GM12878 (cell line): ENCODE measurements at regions not wholly inside any gene's neighbourhood (a gene's known extent, or its start where the extent isn't known, plus 50 kb on each side); places are given as distances from the start of the nearest gene placed in this dataset.

ENCODE experiments used
- ATAC-seq: fragments of 200-7000 bp; cut with Tn5 transposase; 3 replicates; pipeline ENCODE4 v1.9.1; 2020; ENCODE audit warnings: mild to moderate bottlenecking, moderate library complexity
- BruUV-seq: library from RNA; stranded (reverse); fragments of 400-500 nt; replicated peaks from 2 replicates; lab custom pipeline; 2021; lab: Mats Ljungman, UMichigan
- CTCF ChIA-PET: fragments of 300-600 bp; sonication (Branson Sonifier 250); formaldehyde crosslinking; extraction: SDS; loops from one replicate; lab custom pipeline; 2021; ENCODE audit warnings: inconsistent platforms; lab: Yijun Ruan, JAX
- POLR2A ChIA-PET: fragments of 350-600 bp; formaldehyde crosslinking; extraction: SDS; loops from one replicate; lab custom pipeline; 2021; ENCODE audit warnings: inconsistent platforms; lab: Charles Lee
- RAD21 ChIA-PET: fragments of 300-600 bp; sonication (Branson Sonifier 250); formaldehyde crosslinking; loops from one replicate; lab custom pipeline; 2023; ENCODE audit warnings: antibody characterized with exemption; ENCODE audit not compliant: unreplicated experiment; lab: Charles Lee
- SMC1A ChIA-PET: fragments of 300-600 bp; sonication (Branson Sonifier 250); formaldehyde crosslinking; loops from one replicate; lab custom pipeline; 2023; ENCODE audit not compliant: unreplicated experiment, uncharacterized antibody; lab: Charles Lee
- DNase-seq: peaks from one replicate; pipeline ENCODE4 v3.0.0-alpha.2; 2011; ENCODE audit warnings: low read depth, low spot score
- FAIRE-seq: peaks from 3 replicates; lab custom pipeline; 2011; peaks lifted over from hg19 to GRCh38; lab: Jason Lieb, UNC
- H2AFZ ChIP-seq: 2 replicates; pipeline ENCODE4 v1.6.0; 2011; ENCODE audit warnings: low read depth, low read length, control low read depth; ENCODE audit not compliant: control insufficient read depth
- H3K27ac ChIP-seq: 2 replicates; pipeline ENCODE4 v1.5.1; 2011; ENCODE audit warnings: control low read depth; ENCODE audit not compliant: control insufficient read depth, insufficient read depth
- H3K27me3 ChIP-seq, 2 experiments: replicated peaks in 1 of 2; 2 replicates each; pipeline versions ENCODE4 v1.6.0 to v1.6.1; 2011; ENCODE audit warnings: low read length in 1 of 2; ENCODE audit not compliant: control insufficient read depth in 2 of 2, insufficient read depth in 2 of 2
- H3K36me3 ChIP-seq, 2 experiments: 2 replicates each; pipeline ENCODE4 v1.5.1; 2011; ENCODE audit warnings: low read length in 1 of 2; ENCODE audit not compliant: control insufficient read depth in 2 of 2, insufficient read depth in 2 of 2
- H3K4me1 ChIP-seq: 2 replicates; pipeline ENCODE4 v1.6.1; 2011; ENCODE audit warnings: mild to moderate bottlenecking, low read length, moderate library complexity, mixed read lengths; ENCODE audit not compliant: control insufficient read depth, insufficient read depth
- H3K4me2 ChIP-seq: 2 replicates; pipeline ENCODE4 v1.6.0; 2011; ENCODE audit warnings: control low read depth; ENCODE audit not compliant: control insufficient read depth, insufficient read depth
- H3K4me3 ChIP-seq: fragments of 200-600 bp; sonication (generic); 2 replicates; pipeline ENCODE4 v1.5.1; 2016
- H3K79me2 ChIP-seq: 2 replicates; pipeline ENCODE4 v1.6.0; 2011; ENCODE audit warnings: low read length; ENCODE audit not compliant: control insufficient read depth, insufficient read depth
- H3K9ac ChIP-seq: 2 replicates; pipeline ENCODE4 v1.8.0; 2011; ENCODE audit warnings: low read length, control low read depth, mixed read lengths; ENCODE audit not compliant: control insufficient read depth, insufficient read depth
- H3K9me3 ChIP-seq: replicated peaks from 3 replicates; pipeline ENCODE4 v1.5.1; 2011; ENCODE audit warnings: mild to moderate bottlenecking, low read length; ENCODE audit not compliant: control insufficient read depth, insufficient read depth
- H4K20me1 ChIP-seq: 2 replicates; pipeline ENCODE4 v1.6.0; 2011; ENCODE audit not compliant: control insufficient read depth, insufficient read depth
- ATF7 ChIP-seq: fragments of 450-650 bp; IDR thresholded peaks from 2 replicates; pipeline ENCODE4 v1.6.1; 2016; ENCODE audit warnings: low read depth, mild to moderate bottlenecking
- CBFB ChIP-seq: IDR thresholded peaks from 2 replicates; pipeline ENCODE4 v1.6.1; 2016; ENCODE audit warnings: antibody characterized with exemption, low read depth
- GABPA ChIP-seq: IDR thresholded peaks from 2 replicates; pipeline ENCODE4 v1.6.1; 2014; ENCODE audit warnings: antibody characterized with exemption, low read depth, mild to moderate bottlenecking, inconsistent platforms
- IRF4 ChIP-seq: IDR thresholded peaks from 2 replicates; pipeline ENCODE4 v1.6.1; 2011; ENCODE audit warnings: low read depth, low read length
- JUNB ChIP-seq: IDR thresholded peaks from 2 replicates; pipeline ENCODE4 v1.6.1; 2016; ENCODE audit warnings: antibody characterized with exemption, mild to moderate bottlenecking
- PKNOX1 ChIP-seq: fragments of 450-650 bp; IDR thresholded peaks from 2 replicates; pipeline ENCODE4 v1.6.1; 2016; ENCODE audit warnings: mild to moderate bottlenecking
- POLR2AphosphoS5 ChIP-seq: IDR thresholded peaks from 2 replicates; pipeline ENCODE4 v1.6.1; 2011; ENCODE audit warnings: mild to moderate bottlenecking, low read length, inconsistent platforms
- RELA ChIP-seq: fragments of 450-650 bp; IDR thresholded peaks from 2 replicates; pipeline ENCODE4 v1.8.0; 2014; ENCODE audit warnings: borderline replicate concordance; ENCODE audit not compliant: partially characterized antibody
- RUNX3 ChIP-seq: IDR thresholded peaks from 2 replicates; pipeline ENCODE4 v1.6.1; 2012; ENCODE audit warnings: low read length, inconsistent platforms
- ZNF384 ChIP-seq: IDR thresholded peaks from 2 replicates; pipeline ENCODE4 v1.6.1; 2012; ENCODE audit warnings: low read depth, mild to moderate bottlenecking, low read length, improper control_type of control experiment, borderline replicate concordance
- WGBS: methylation state at CpG from one replicate; pipeline ENCODE4 v1.1.6; 2016; ENCODE audit warnings: low lambda C conversion rate; ENCODE audit not compliant: insufficient replicate concordance, insufficient coverage; ENCODE audit errors: missing lambda C conversion rate; 5-methylcytosine and 5-hydroxymethylcytosine counted together
- in situ Hi-C: fragments of 300-500 bp; cut with MboI; formaldehyde crosslinking; loops from 9 replicates; pipeline ENCODE4 v1.14.3; 2018; ENCODE audit warnings: mixed read lengths
- intact Hi-C: fragments of 100-400 bp; cut with micrococcal nuclease; formaldehyde crosslinking; loops from one replicate; pipeline ENCODE4 v1.14.2; 2022; ENCODE audit not compliant: unreplicated experiment

- RAD21 ChIA-PET = no interaction called here
- H3K4me2 ChIP-seq = no peak overlapping the region
Observed at GRCh38 chr7:93828260-93828659, 62.3 kb downstream of the TFPI2 start.

GRCh38 chr7:93823621-93824020 is 66.9 kb downstream of the TFPI2 start:
- Histone ChIP-seq H3K4me2 (no peak overlapping the region), H3K27ac (no peak overlapping the region), H3K9ac (no peak overlapping the region), H3K27me3 (no peaks in the 10 kb centered on the region; a peak in 1 of 4 replicates), H3K9me3 (no peaks in the 10 kb centered on the region), H4K20me1 (no peaks in the 10 kb centered on the region), H3K79me2 (no peaks in the 10 kb centered on the region), H3K36me3 (no peaks in the 10 kb centered on the region), H3K4me3 (no peak overlapping the region), H2AFZ (no peak overlapping the region), H3K4me1 (no peaks in the 10 kb centered on the region)
- RAD21 ChIA-PET = no interaction called here
- BruUV-seq = no TSS peak
- ATAC-seq (no peak), FAIRE-seq (no peak), DNase-seq (no peak)
- SMC1A ChIA-PET = interaction anchor here (0.6 kb wide), 1 partner anchor 66 kb away, joined by 3 read pairs; no protein-coding TSS in a partner anchor
- POLR2A ChIA-PET = no interaction called here
- intact Hi-C loops (loop anchor here (5.0 kb wide), 1 partner anchor 264 kb away; no protein-coding TSS in a partner anchor), in situ Hi-C loops (no loop called here)
- WGBS = 34% methylated on average over 1 of the region's 1 CpG
- CTCF ChIA-PET = interaction anchor here (0.6 to 1.0 kb wide), 3 partner anchors 24 to 1972 kb away, joined by 3 read pairs; no protein-coding TSS in a partner anchor
- no peak for TF ChIP-seq PKNOX1
- TF ChIP-seq GABPA = no peak
- TF ChIP-seq RELA = no peak
- TF ChIP-seq CBFB = no peak
- TF ChIP-seq, all 136 proteins: peak for 0

More at GRCh38 chr7:93828260-93828659, 62.3 kb downstream of the TFPI2 start:
- TF ChIP-seq POLR2AphosphoS5 (no peak), ATF7 (peak; percentile 82), RUNX3 (peak; percentile 37; the same call in 1 of the 2 replicates), JUNB (peak; percentile 37; the same call in 1 of the 2 replicates), IRF4 (no peak), ZNF384 (peak; percentile 73)
- H3K36me3 ChIP-seq = no peaks in the 10 kb centered on the region
- no peak overlapping the region for H3K27ac ChIP-seq
- ChIA-PET POLR2A (no interaction called here), SMC1A (interaction anchor here (0.7 to 0.8 kb wide), 2 partner anchors 26 to 259 kb away, joined by 3 read pairs; no protein-coding TSS in a partner anchor), CTCF (interaction anchor here (0.5 kb wide), 1 partner anchor 33 kb away, joined by 3 read pairs; no protein-coding TSS in a partner anchor)
- no peaks in the 10 kb centered on the region for H3K9me3 ChIP-seq
- intact Hi-C loops = no loop called here
- no peaks in the 10 kb centered on the region for H3K4me1 ChIP-seq
- DNase-seq = no peak
- no peaks in the 10 kb centered on the region for H3K79me2 ChIP-seq
- WGBS = 2% methylated on average over 5 of the region's 5 CpGs
- peak; percentile 91 for ATAC-seq
- in situ Hi-C loops = no loop called here
- no peaks in the 10 kb centered on the region for H4K20me1 ChIP-seq
- H2AFZ ChIP-seq = no peak overlapping the region
- BruUV-seq = no TSS peak
- H3K27me3 ChIP-seq = no peaks in the 10 kb centered on the region; a peak in 1 of 4 replicates
- H3K9ac ChIP-seq = no peak overlapping the region
- no peak for FAIRE-seq
- no peak overlapping the region for H3K4me3 ChIP-seq
